ENCODE measurements at regions not wholly inside any gene's neighbourhood (a gene's known extent, or its start where the extent isn't known, plus 50 kb on each side); places are given as distances from the start of the nearest gene placed in this dataset.

GRCh38 chr13:78497702-78498355, 105.5 kb downstream of the POU4F1 start:
- H3K4me1 ChIP-seq (ENCODE audit: control insufficient read depth, extremely low read depth, insufficient read depth, low read length), result no peaks in the 10 kb centered on the region
- POLR2A ChIA-PET, result no interaction called here
- FAIRE-seq (no peak), DNase-seq (ENCODE audit: low read depth, low spot score) (no peak)
- H3K9me3 ChIP-seq (replicated peaks; ENCODE audit: control insufficient read depth, insufficient read depth, low read length), result no peaks in the 10 kb centered on the region
- H3K36me3 ChIP-seq (ENCODE audit: control insufficient read depth in 2 of 2, extremely low read depth in 1 of 2, insufficient read depth in 2 of 2, low read length in 2 of 2), result no peaks in the 10 kb centered on the region
- H3K4me3 ChIP-seq (replicated peaks in 1 of 3; ENCODE audit: insufficient read depth in 1 of 3, low read depth in 1 of 3, low read length in 3 of 3), result no peak overlapping the region
- TF ChIP-seq JUN (IDR thresholded peaks at IDR 0.05; ENCODE audit: borderline replicate concordance, insufficient read depth, insufficient read length, low read depth) (no peak), FOS (IDR thresholded peaks at IDR 0.05; ENCODE audit: borderline replicate concordance, insufficient read depth, low read length) (no peak), MYC (IDR thresholded peaks at IDR 0.05; ENCODE audit: low read depth, low read length) (no peak), POLR2AphosphoS5 (IDR thresholded peaks at IDR 0.05; ENCODE audit: insufficient read depth, low read depth, low read length) (no peak), EZH2 (IDR thresholded peaks at IDR 0.05; ENCODE audit: borderline replicate concordance, low read depth, low read length, severe bottlenecking) (no peak), POLR2A (IDR thresholded peaks at IDR 0.05; ENCODE audit: low read depth, low read length) (no peak), GATA2 (IDR thresholded peaks at IDR 0.05; ENCODE audit: insufficient read depth, insufficient read length, low read depth, low read length) (no peak)
- TF ChIP-seq, protein P1, sequence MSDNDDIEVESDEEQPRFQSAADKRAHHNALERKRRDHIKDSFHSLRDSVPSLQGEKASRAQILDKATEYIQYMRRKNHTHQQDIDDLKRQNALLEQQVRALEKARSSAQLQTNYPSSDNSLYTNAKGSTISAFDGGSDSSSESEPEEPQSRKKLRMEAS (IDR thresholded peaks at IDR 0.05; ENCODE audit: insufficient read depth, insufficient read length), result no peak
- TF ChIP-seq, protein P2, sequence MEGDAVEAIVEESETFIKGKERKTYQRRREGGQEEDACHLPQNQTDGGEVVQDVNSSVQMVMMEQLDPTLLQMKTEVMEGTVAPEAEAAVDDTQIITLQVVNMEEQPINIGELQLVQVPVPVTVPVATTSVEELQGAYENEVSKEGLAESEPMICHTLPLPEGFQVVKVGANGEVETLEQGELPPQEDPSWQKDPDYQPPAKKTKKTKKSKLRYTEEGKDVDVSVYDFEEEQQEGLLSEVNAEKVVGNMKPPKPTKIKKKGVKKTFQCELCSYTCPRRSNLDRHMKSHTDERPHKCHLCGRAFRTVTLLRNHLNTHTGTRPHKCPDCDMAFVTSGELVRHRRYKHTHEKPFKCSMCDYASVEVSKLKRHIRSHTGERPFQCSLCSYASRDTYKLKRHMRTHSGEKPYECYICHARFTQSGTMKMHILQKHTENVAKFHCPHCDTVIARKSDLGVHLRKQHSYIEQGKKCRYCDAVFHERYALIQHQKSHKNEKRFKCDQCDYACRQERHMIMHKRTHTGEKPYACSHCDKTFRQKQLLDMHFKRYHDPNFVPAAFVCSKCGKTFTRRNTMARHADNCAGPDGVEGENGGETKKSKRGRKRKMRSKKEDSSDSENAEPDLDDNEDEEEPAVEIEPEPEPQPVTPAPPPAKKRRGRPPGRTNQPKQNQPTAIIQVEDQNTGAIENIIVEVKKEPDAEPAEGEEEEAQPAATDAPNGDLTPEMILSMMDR (IDR thresholded peaks at IDR 0.05; ENCODE audit: extremely low read depth in 1 of 2, insufficient read depth in 1 of 2, low read depth in 1 of 2, low read length in 2 of 2), result no peak
- no TSS peak for BruUV-seq (replicated peaks)
- no peak overlapping the region for H2AFZ ChIP-seq (ENCODE audit: low read depth, low read length)
- H4K20me1 ChIP-seq (replicated peaks; ENCODE audit: control insufficient read depth, extremely low read depth, insufficient read depth, low read length), result no peaks in the 10 kb centered on the region
- dilution Hi-C loops (cut with MboI; ENCODE audit: extremely low pct_ligation_motif_present, low sequenced_read_pairs), result no loop called here
- no peaks in the 10 kb centered on the region for H3K27me3 ChIP-seq (ENCODE audit: control insufficient read depth in 2 of 2, insufficient read depth in 2 of 2, low read length in 2 of 2)
- H3K9me1 ChIP-seq (replicated peaks; ENCODE audit: control insufficient read depth, extremely low read depth, insufficient read depth, low read length), result no peaks in the 10 kb centered on the region
- H3K27ac ChIP-seq (ENCODE audit: insufficient read depth, low read depth, low read length), result no peak overlapping the region
- intact Hi-C loops (cut with micrococcal nuclease), result no loop called here
- no peak overlapping the region for H3K4me2 ChIP-seq (ENCODE audit: insufficient read depth, low read length)
- CTCF ChIA-PET, result interaction anchor here (0.7 kb wide), 1 partner anchor 89 kb away, joined by 3 read pairs; no protein-coding TSS in a partner anchor
- H3K79me2 ChIP-seq (ENCODE audit: control insufficient read depth, insufficient read depth, low read length), result no peaks in the 10 kb centered on the region
- H3K9ac ChIP-seq (replicated peaks; ENCODE audit: extremely low read depth, insufficient read depth, low read length), result no peak overlapping the region
